Brain microvascular endothelial cell (primary cell): ENCODE measurements at regions not wholly inside any gene's neighbourhood (a gene's known extent, or its start where the extent isn't known, plus 50 kb on each side); places are given as distances from the start of the nearest gene placed in this dataset.

ENCODE experiments used
- DNase-seq: peaks from one replicate; pipeline ENCODE4 v3.0.0-alpha.2; 2020
- H3K27ac ChIP-seq: fragments of 250-450 bp; sonication (Bioruptor Pico); 2 replicates; pipeline ENCODE4 v1.5.1; 2020; ENCODE audit warnings: mild to moderate bottlenecking, moderate library complexity
- H3K27me3 ChIP-seq: fragments of 250-450 bp; sonication (Bioruptor Pico); replicated peaks from 2 replicates; pipeline ENCODE4 v1.5.1; 2020; ENCODE audit warnings: mild to moderate bottlenecking
- H3K36me3 ChIP-seq: fragments of 250-450 bp; sonication (Bioruptor Pico); replicated peaks from 2 replicates; pipeline ENCODE4 v1.5.1; 2020; ENCODE audit warnings: mild to moderate bottlenecking
- H3K4me3 ChIP-seq: 2 replicates; pipeline ENCODE4 v1.5.1; 2011; ENCODE audit warnings: low read depth, mild to moderate bottlenecking, control low read depth, low read length, moderate library complexity
- in situ Hi-C: cut with HindIII; loops from 2 replicates; pipeline ENCODE4 v1.10.0; 2017; ENCODE audit warnings: low sequenced_read_pairs, low pct_ligation_motif_present
- TF ChIP-seq, protein P1 (sequence below): IDR thresholded peaks from 2 replicates; pipeline ENCODE4 v1.5.1; 2011; ENCODE audit warnings: low read depth, mild to moderate bottlenecking, moderate library complexity, low read length, control low read depth, inconsistent platforms; ENCODE audit errors: missing control alignments

DNA sequence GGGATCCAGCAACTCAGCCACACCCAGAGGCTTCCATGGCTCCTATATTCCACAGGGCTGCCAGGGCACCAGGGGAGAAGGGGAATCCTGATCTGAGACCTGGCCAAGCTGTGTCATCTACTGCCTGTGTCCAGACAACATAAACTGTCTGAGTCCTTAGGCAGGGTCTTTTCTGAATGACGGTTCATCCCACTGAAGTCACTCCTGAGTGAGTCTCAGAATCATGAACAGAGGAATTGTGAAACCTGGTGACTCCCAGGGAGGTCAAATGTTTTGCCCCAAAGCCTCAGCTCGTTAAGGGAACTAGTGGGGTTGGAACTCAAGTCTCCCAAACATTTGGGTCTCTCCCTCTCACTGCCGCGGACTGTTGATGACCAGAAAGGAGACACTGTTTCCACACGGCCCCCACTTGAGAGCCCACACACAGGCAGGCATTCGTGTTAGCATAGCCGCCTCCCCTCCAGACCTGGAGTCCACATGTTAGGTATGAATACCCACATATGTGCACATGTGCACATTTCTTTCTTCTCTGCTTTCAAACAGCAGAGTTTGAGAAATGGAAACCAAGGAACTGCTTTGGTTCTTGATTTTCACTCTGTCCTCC is 87.2 kb upstream of the KCNK12 start:
- in situ Hi-C loops, result no loop called here
- TF ChIP-seq, protein P1, sequence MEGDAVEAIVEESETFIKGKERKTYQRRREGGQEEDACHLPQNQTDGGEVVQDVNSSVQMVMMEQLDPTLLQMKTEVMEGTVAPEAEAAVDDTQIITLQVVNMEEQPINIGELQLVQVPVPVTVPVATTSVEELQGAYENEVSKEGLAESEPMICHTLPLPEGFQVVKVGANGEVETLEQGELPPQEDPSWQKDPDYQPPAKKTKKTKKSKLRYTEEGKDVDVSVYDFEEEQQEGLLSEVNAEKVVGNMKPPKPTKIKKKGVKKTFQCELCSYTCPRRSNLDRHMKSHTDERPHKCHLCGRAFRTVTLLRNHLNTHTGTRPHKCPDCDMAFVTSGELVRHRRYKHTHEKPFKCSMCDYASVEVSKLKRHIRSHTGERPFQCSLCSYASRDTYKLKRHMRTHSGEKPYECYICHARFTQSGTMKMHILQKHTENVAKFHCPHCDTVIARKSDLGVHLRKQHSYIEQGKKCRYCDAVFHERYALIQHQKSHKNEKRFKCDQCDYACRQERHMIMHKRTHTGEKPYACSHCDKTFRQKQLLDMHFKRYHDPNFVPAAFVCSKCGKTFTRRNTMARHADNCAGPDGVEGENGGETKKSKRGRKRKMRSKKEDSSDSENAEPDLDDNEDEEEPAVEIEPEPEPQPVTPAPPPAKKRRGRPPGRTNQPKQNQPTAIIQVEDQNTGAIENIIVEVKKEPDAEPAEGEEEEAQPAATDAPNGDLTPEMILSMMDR, result no peak
- DNase-seq, result no peak
- H3K27me3 ChIP-seq, result no peaks in the 10 kb centered on the region
- H3K4me3 ChIP-seq, result no peak overlapping the region
- H3K27ac ChIP-seq, result no peak overlapping the region
- H3K36me3 ChIP-seq, result no peaks in the 10 kb centered on the region

DNA sequence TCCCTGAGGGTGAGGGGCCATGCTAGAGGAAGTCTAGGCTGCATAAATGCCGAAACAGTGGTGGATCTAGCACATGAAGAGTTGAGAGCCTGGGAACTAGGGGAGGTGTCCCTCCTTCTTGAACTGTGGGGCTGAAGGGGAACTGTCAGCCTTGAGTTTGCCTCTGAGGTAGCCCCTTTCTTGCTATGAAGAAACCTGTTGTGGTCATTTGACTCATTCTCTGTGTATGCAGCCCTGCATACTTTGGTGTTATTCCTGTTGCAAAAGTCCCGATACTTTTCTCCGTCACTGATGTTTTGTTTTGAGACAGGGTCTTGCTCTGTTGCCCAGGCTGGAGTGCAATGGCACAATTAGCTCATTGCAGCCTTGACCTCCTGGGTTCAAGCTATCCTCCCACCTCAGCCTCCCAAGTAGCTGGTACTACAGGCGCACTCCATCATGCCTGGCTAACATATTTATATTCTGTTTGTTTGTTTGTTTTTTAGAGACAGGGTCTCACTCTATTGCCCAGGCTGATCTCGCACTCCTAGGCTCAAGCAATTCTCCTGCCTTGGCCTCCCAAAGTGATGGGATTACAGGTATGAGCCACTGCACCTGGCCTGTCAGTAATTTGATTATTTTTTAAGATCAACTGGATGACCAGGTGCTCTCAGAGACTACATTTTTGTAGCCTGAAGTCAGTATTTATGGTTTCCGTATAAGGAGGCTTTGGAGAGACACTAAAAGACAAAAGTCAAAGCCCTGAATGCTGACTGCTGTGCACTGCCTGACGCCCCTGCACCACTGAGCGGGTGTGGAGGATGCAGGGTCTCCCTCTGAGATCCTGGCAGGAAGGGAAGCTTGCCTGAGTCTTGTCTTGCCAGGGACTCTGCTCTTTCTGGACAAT is 86.2 kb upstream of the KCNK12 start:
- in situ Hi-C loops, result no loop called here
- H3K27me3 ChIP-seq, result no peaks in the 10 kb centered on the region
- no peak overlapping the region for H3K27ac ChIP-seq
- DNase-seq, result peak; percentile 40
- no peaks in the 10 kb centered on the region for H3K36me3 ChIP-seq
- TF ChIP-seq, protein P1, result no peak
- H3K4me3 ChIP-seq, result no peak overlapping the region

DNA sequence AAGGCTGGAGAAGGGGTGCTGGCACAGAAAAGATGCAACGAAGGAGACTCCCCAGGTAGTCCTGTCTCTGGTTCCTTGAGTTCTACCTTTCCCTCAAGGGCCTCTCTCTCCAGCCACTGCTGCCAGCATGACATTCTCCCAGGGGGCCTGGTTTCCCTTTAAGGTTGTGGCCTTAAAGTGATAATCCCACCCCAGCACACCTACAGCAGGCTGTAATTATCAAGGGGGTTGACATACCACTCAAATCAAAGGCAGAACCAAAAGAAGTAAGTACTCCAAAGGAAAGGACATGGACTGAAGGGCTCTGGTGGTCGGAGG is 84.7 kb upstream of the KCNK12 start:
- H3K36me3 ChIP-seq, result no peaks in the 10 kb centered on the region

DNA sequence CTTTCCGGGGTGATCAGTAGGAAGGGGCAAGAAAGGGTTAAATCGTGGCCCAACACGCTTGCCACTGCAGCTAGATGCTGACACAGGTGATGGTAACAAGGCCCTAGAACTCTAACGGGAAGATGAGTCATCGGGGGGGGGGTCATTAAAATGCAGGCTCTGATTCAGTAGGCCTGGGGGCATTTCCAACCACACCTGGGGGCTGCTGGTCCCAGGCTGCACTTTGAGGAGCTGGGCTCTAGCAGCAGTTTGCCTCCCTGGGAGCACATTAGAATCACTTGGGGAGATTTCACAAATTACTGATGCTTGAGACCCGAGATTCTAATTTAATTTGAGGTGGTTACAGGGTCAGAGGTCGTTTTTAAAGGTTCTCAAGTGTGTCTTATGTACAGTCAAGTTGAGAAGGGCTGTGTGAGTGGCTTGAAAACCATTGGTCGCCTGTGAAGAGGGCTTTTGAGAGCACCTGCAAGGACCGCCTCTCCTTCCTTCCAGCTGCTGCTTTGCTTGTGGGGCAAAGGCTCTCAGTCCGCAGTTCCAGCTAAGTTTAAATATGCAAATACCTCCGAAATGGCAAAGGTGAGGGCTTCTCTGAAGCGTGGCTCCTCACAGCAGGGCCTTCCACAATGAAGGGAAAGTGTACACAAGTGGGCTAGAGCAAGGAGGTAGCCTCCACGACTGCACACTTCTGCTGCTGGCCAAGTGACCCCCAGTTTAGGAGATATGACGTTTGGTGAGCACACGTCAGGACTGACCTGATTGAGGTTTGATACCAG is 84.2 kb upstream of the KCNK12 start:
- Histone ChIP-seq H3K27me3 (no peaks in the 10 kb centered on the region), H3K27ac (no peak overlapping the region), H3K36me3 (no peaks in the 10 kb centered on the region), H3K4me3 (no peak overlapping the region)
- DNase-seq, result no peak
- in situ Hi-C loops, result no loop called here
- TF ChIP-seq, protein P1, result no peak

More for the DNA sequence above, 84.7 kb upstream of the KCNK12 start:
- no peak overlapping the region for H3K27ac ChIP-seq
- no peak for DNase-seq
- no peaks in the 10 kb centered on the region for H3K27me3 ChIP-seq
- no peak overlapping the region for H3K4me3 ChIP-seq
- TF ChIP-seq, protein P1, result no peak
- in situ Hi-C loops, result no loop called here

DNA sequence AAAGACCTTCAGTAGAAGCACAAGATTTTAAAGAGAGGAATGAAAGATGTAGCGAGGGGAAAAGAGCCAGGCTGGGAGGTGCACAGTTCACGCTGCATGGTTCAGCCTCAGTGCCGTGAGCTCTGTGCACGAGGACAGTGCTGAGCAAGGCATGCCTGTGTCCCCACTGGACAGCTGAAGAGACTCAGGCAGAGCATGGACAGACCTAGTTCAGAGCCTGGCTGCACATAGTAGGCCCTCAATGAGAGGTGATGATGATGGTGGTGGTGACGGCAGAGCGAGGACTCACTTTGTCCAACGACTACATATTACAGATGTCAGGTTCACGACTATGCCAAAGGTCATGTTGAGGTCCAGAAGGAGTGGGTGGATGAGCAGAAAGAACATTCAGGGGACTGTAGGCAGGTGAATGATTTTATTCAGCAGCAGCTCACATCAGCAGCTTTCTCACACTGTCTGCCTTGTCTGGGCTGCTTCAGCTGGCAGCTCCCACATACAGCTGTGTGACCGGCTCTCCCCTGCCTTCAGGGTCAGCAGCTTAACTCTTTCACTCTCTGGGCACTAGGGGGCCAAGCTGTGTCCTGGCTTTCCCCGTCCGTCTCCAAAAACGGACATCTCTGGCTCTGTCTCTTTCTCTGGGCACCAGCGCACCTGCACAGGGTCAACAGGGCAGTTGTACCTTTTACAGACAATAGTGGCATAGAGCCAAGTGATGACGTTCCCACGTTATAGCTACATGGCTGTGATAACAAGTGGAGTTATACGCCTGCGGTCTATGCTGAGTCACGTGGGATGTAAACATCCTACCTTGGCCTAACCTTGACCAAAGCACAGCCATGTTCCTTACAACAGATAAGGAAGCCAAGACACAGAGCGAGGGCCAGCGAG is 83.4 kb upstream of the KCNK12 start:
- TF ChIP-seq, protein P1, result peak; percentile 74
- Histone ChIP-seq H3K27ac (no peak overlapping the region), H3K27me3 (no peaks in the 10 kb centered on the region), H3K36me3 (no peaks in the 10 kb centered on the region), H3K4me3 (no peak overlapping the region)
- DNase-seq, result peak; percentile 8
- in situ Hi-C loops, result no loop called here
